GM12872 (cell line): ENCODE measurements at regions not wholly inside any gene's neighbourhood (a gene's known extent, or its start where the extent isn't known, plus 50 kb on each side); places are given as distances from the start of the nearest gene placed in this dataset.

Experiments
- TF ChIP-seq, protein P1 (sequence below): IDR thresholded peaks from 3 replicates; pipeline ENCODE4 v1.5.1; 2011; ENCODE audit warnings: low read depth, mild to moderate bottlenecking, low read length, moderate library complexity; ENCODE audit not compliant: insufficient read depth

DNA sequence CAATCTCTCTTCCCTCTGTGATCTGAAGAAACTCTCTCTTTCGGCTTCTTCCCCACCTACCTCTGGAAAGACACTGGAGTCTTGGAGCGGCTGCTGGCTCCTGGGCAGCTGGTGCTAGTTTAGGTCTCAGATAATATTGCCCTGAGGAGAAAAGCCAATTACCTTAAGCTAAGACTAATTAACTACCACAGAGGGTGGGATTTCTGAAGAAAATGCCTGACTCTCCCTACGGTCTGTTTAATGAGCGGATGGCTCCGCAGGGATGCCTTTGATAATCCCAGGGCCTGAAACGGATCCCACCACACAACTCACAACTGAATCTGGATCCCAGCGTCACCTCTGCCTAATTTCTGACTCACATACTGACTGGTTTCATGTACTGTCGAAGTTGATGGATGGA is 127.0 kb upstream of the NLRP1 start:
- TF ChIP-seq, protein P1, sequence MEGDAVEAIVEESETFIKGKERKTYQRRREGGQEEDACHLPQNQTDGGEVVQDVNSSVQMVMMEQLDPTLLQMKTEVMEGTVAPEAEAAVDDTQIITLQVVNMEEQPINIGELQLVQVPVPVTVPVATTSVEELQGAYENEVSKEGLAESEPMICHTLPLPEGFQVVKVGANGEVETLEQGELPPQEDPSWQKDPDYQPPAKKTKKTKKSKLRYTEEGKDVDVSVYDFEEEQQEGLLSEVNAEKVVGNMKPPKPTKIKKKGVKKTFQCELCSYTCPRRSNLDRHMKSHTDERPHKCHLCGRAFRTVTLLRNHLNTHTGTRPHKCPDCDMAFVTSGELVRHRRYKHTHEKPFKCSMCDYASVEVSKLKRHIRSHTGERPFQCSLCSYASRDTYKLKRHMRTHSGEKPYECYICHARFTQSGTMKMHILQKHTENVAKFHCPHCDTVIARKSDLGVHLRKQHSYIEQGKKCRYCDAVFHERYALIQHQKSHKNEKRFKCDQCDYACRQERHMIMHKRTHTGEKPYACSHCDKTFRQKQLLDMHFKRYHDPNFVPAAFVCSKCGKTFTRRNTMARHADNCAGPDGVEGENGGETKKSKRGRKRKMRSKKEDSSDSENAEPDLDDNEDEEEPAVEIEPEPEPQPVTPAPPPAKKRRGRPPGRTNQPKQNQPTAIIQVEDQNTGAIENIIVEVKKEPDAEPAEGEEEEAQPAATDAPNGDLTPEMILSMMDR: no peak

DNA sequence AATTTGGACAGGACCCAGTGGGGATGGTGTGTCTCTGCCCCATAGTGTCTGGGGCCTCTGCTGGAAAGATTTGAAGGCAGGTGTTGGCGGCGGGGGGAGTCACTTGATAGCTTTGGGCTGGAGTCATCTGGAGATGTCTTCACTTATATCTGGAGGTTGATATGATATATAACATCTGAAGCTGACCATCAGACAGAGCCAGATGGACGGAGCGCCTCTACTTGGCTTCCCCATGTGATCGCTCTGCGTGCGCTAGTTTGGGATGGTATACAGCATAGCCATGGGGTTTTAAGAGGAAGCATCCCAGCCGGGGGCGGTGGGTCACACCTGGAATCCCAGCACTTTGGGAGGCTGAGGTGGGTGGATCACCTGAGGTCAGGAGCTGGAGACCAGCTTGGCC is 130.7 kb upstream of the NLRP1 start:
- TF ChIP-seq, protein P1: no peak

DNA sequence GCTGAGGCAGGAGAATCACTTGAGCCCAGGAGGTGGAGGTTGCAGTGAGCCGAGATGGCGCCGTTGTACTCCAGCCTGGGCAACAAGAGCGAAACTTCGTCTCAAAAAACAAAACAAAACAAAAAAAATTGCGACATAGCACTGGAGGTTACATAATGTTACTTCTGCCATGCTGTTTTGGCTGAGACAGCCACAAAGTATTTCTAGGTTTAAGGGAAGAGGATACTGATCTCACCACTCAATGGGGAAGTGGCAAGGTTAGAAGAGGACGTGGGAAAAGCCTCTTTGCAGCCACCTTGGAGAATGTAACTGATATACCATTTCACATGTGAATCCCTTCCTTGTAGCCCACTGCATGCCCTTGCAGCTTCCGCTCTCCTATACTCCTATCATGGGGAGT is 131.2 kb upstream of the NLRP1 start:
- TF ChIP-seq, protein P1: no peak

DNA sequence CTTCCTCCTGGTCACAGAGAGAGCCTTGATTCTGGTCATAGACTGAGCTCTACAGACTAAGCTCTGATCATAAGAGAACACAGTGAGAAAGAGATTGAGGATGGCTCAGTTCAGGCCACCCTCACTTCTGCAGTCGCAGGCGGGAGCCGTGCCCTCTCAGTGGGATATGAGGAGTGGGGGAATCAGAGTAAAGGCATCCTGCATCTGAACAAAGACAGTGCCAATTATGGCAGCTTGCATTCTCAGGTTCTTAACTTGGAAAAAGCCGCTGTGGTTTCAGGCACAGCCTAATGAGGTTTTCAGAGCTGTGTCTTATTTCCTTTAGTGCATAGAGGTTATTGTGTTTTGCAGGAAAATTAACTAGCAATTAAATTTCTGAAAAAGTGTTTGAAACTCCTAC is 134.4 kb upstream of the NLRP1 start:
- TF ChIP-seq, protein P1: no peak

DNA sequence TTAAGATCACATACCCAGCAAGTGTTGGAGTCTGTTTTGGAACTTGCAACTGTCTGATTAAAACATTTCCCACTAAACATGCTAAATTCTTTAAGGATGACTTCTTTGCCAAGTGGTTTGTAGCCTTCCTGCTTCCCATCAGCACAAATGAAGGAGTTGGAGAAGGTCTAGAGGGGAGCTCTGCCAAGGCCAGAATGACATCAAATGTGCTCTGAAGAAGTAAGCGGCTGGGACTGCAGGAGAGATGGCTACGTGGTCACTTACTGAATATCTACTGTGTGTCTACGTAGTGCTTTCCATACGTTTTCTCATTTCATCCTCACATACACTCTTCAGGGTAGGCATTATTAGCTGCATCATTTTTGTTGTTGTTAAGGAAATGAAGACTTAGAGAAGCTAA is 135.7 kb upstream of the NLRP1 start:
- TF ChIP-seq, protein P1: no peak

DNA sequence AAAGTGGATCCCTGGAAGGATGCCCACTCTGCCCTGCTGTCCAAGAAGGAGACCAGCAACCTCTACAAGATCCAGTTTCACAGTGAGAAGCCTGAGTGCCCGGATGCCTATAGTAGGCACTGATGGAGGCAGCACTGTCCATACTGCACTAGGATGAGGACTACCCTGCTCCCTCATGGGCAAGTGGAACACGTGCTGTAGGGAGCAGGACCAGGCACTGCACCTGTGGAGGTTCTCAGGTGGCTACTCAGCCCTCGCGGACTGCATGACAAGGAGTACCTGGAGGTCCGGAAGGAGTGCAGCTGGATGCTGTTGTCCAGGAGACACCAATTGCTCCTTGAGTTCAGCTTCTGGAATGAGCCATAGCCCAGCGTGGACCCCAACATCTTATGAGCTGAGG is 146.1 kb upstream of the NLRP1 start:
- TF ChIP-seq, protein P1: no peak

DNA sequence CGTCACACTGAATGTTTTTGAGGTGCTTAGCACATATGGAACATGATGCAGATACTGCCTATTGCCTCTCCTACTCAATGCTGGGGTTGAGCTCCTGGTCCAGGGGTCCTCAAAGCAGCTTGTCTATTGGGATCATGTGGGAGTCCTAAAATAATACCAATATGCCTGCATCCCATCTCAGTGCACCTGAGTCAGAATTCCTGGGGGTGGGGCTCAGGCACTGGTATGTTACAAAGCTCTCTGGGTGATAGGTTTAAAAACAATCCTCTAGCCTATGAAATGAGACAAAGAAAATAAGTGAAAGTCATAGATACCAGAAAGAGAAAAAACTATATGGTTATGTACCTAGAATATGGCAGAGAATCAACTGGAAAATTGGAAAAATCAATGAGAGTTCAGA is 156.6 kb upstream of the NLRP1 start:
- TF ChIP-seq, protein P1: no peak

DNA sequence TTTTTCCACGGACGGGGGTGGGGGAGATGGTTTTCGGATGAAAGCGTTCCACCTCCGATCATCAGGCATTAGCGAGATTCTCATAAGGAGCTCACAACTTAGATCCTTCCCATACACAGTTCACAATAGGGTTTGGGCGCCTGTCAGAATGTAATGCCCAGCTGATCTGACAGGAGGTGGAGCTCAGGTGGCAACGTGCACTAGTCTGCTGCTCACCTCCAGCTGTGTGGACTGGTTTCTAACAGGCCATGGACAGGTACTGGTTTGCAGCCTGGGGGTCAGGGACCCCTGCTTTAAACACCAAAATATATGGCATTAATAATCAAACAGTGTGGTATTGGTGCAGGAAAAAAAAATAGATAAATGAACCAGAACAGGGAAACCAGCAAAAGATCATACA is 157.5 kb upstream of the NLRP1 start:
- TF ChIP-seq, protein P1: no peak
